HG03097 (cell line): ENCODE measurements at regions not wholly inside any gene's neighbourhood (a gene's known extent, or its start where the extent isn't known, plus 50 kb on each side); places are given as distances from the start of the nearest gene placed in this dataset.

ENCODE experiments used
- ATAC-seq: cut with Tn5 transposase; IDR thresholded peaks from one replicate; pipeline ENCODE4 v1.9.1; 2021; ENCODE audit not compliant: unreplicated experiment, low FRiP score

DNA sequence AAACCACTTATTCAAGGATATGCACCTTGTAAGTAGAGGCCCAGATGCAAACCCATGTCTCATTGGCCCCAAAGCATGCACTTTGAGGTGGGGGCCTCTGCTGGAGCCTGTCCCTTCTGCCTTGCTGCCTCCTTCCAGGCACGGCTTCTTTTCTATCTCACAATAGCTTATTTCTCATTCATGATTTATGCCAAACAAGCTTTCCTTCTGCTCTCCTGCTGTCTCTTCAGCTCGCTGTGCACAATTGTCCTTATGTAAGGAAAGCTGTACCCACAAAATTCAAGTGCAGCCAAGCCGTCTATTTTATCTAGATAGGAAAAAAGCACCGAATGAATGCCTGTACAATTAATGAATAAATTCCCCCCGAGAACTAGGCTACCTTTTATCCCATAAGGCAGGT, 124.8 kb upstream of the PACRGL start:
- no peak for ATAC-seq

DNA sequence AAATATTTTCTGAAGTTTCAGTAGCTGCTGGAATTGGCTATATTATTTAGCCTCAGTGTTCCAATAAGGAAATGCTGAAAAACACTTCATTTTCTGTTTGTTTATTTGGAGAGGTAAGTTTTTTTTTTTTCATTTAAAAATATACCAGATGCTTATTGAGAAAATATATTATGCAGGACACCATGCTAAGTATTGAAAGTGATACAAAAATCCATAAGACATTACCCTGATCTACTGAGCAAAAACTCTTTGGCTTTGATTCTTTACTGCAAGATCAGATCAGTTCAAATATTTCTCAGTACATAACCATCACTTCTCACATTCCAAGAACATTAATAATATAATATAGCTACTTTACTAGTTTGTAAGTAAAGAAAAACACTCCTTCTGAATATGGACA, 123.4 kb upstream of the PACRGL start:
- ATAC-seq = no peak

DNA sequence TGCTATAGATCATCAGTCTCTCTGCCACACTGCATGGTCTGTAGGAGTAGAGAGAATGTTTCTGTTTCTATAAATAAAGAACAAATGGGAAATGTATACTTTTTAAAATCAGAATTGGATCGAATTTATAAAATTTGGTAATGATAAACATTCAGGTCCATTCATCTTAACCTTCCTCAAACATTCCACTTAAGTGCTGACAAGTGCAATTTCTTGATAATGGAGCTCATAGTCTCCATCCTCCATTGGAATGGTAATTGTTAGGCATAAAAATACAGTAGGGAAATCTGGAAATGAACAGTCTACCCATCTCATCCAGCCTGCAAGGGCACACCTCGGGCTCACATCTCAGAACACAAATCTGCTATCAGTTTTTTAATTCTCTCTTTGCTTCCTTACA, 122.6 kb upstream of the PACRGL start:
- ATAC-seq = no peak

DNA sequence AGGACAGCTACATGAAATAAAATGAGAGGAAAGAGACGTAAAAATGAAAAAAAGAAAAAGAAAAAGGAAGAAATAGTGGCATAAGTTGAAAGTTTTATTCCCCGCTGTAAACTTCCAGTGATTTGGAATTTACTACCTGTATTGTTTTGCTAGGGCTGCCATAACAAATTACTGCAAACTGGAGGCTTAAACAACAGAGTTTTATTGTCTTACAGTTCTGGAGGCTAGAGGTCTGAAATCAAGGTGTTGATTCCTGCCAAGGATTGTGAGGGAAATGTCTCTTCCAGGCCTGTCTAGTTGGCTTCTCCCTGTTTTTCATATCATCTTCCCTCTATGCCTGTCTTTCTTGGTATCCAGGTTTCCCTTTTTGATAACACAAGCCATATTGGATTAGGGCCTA, 119.4 kb upstream of the PACRGL start:
- ATAC-seq = no peak

DNA sequence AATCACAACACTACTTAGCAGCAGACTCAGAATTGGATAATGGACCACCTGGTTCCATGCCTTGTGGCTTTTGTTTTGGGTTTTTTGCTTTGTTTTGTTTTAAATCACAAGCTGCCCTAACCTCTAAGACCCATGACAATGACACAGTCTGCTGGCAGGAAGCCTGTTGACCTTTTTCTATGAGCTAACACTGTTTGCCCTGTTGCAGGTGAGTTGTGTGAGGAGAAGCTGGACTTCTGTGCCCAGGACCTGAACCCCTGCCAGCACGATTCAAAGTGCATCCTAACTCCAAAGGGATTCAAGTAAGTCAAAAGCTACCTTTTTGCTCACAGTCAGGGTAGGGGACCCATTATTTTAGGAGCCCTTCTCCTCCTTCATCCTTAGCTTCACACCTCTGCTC, 110.8 kb upstream of the PACRGL start:
- no peak for ATAC-seq

DNA sequence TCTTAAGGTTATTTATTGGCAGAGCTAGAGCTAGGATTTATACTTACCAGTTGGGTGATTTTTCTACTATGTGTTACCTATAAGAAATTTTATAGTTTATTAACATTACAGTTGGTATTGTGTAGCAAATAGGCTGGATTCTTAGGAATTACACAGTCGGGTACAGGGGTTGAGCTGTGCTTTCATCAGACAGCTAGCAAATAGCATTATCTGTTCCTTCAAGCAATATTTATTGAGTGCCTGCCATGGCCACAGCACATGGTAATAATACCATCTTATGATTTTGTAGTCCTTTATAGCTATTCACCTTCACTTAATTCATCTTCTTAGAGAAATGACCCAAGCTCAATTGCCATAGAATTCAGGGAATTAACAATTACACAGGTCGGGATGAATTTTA, 109.4 kb upstream of the PACRGL start:
- no peak for ATAC-seq

DNA sequence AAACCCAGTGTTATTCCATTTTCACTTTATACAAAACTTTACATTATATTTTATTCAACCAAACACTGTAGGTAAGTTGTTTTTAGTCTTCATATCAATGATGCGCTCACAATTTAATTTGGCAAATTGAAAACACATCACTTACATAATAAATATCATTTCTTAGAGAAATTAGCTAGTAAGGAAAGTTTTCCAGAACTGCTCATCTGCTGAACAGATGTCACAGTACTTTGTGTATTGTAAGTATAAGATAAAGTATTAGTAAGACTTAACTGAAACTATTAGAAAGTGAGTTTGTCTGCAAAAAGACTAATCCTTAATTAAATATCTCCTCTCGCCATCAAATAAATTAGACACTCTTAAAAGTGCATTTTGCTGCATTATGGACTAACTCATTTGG, 108.7 kb upstream of the PACRGL start:
- ATAC-seq = no peak

DNA sequence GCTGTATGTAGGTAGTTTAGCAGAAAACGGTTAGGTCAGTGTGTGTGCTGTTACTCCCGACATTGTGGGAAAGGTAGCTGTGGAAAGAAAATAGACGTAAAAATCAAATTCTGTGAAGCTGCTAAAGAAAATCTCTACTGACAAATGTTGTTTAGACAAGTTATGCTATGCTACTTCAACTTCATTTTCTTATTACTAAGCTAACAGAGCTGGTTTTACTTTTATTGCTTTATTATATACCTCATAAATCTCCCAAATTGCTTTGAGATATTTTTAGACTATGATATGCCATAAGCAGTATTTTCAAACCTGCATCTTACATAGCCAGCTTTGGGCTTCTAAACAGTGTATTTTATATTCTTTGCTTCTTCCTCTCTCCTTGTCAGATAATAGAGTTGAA, 108.2 kb upstream of the PACRGL start:
- no peak for ATAC-seq

DNA sequence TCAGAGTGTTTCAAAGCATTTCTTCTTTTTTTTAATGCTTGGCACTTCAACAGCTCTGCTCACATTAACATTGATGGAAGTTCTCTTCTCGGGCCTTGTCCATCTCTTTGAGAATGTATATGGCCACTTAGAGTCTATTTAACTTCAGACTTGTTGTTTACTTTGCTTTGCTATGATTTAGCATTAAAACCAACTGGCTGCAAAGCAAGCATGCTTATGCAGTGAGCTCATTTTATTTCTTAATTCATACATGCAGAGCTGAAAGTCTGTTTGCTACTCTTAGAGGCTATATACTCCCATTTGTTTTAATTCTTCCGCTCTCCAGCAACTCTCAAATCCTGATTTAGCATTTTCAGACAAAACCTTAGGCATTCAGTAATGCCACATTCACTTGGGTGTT, 107.6 kb upstream of the PACRGL start:
- ATAC-seq = no peak

DNA sequence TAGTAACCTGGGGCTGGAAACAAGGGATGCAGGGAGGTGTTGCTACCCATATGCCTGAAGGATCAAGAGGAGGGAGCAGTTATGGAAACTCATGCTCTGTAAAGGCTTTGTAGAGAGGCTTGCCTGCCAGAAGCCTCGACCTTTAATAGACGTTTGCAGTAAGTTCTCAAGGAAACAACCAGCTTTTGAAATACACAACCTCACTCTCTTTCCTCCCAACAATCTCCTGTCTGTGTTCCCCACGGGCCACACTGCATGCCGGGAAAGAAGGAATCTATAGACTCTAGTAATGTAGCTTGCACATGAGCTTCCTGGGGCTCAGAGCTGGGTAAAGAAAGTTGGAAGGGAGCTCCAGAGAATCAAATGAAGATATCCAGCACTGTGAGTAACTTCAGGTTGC, 101.6 kb upstream of the PACRGL start:
- no peak for ATAC-seq

DNA sequence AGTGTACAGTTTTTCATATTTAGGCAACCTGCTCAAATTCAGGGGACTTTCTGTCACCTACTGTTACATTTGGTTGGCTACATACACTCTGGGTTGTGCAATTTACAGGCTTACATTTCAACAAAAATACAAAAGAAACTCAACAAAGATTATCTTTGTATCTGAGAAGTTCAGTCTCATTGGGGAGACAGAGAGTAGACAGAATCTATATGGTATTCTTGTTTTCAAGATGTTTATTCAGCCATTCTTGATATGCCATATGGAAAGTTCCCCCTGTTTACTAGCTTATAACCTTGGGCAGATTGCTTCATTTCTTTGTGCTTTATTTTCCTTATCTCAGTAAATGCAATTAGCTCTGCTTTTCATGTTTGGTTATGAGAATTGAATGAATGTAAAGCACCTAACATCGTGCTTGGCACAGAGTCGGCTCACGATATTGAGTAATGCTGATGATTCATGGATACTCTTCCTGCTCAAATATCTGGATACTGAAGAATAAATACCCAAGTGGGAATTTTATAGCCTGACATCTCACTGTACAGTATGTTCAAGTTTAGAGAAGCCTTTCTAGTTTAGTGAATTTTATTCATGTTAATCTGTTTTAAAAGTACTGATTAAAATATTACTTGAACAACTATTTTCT, 96.5 kb upstream of the PACRGL start:
- ATAC-seq = no peak

DNA sequence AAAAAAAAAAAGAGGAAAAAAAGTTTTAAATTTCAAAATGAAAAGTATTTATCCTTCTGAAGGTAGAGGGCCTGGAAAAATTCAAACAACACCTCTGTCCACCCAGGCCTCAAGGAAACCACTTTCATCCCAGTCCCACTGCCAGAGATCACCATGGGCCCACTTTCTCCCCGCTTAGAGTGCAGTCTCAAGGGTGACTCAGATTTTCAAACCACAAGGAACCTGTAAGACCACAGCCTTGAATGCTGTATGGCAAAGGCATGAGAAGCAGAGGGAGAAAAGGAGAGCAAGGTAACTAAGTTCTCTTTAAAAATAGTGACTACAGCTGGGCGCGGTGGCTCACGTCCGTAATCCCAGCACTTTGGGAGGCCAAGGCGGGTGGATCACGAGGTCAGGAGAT, 87.9 kb upstream of the PACRGL start:
- no peak for ATAC-seq

DNA sequence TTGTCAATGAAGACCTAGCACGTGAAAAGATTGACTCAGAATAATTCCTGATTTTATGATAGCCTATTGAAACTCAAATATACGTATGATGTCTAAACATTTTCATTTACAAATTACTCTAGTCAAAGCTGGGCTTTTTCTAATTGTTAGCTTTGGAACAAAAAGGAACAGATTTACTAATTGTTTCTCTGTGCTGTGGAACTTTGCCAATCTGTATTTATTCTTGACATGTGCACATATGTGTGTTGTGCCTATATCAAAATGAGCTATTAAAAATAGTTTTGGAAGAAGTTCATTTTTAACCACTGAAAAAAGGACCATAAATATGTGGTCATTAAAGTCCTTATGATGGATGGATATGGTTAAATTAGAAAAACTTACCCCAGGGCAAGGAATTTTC, 85.4 kb upstream of the PACRGL start:
- ATAC-seq = no peak

DNA sequence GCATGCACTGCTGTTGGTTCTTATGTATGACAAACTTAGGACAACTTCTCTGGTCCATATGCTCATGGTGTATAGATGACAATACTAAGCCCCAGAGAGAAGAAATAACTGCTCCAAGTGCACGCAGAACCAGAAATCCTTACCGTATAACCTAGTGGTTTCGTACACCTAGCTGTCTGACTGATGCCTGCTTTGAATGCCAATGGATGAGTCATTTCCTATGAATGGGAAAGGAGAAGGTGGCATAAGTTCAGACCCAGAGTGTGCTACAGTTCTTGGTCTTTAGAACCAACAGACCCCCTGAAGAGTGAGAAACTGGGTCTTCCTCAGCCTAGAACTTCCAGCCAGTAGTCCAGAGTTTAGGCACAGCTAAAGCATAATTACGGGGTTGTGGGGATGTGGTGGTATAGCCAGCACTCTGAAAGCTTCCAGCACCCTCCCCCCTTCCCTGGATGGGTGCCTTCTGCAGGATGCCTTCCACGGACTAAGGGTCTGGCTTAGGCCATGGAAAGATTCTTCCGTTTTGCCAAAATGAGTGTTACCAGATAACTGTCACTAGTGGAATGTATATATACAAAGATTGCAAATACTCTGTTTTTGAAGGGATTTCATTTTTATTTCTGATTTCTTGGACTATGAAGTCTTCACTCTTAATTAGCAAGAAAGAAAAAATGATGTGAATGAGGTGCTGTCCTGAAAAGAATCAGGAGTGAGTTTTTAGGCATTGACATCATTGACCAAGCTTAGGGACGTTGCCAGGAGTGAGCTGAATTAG, 84.6 kb upstream of the PACRGL start:
- ATAC-seq = no peak

DNA sequence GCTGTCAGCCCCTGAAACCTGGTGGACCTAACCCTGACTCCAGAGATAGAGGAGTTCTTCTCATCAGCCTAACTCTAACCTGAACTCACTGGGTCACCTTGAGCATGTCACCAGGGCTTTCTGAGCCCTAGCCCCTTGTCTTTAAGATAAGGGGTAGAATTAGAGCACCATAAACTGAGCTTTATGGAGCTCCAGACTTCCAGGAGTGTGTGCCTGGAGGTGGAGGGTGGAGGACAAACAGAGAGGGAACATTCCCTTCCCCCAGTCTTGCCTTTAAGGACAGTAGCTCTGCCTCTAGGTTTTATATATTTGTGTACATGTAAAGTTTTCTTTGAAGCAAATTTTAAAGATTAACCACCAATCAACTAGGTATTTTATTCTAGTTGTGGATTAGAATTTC, 83.9 kb upstream of the PACRGL start:
- no peak for ATAC-seq

DNA sequence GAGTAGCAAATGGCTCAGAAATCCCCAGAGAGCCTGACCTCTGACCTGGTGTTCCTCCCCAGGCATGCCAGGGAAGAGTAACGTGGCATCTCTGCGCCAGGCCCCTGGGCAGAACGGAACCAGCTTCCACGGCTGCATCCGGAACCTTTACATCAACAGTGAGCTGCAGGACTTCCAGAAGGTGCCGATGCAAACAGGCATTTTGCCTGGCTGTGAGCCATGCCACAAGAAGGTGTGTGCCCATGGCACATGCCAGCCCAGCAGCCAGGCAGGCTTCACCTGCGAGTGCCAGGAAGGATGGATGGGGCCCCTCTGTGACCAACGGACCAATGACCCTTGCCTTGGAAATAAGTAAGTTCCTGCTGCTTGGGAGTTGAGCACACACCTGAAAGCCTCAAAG, 83.4 kb upstream of the PACRGL start:
- no peak for ATAC-seq

DNA sequence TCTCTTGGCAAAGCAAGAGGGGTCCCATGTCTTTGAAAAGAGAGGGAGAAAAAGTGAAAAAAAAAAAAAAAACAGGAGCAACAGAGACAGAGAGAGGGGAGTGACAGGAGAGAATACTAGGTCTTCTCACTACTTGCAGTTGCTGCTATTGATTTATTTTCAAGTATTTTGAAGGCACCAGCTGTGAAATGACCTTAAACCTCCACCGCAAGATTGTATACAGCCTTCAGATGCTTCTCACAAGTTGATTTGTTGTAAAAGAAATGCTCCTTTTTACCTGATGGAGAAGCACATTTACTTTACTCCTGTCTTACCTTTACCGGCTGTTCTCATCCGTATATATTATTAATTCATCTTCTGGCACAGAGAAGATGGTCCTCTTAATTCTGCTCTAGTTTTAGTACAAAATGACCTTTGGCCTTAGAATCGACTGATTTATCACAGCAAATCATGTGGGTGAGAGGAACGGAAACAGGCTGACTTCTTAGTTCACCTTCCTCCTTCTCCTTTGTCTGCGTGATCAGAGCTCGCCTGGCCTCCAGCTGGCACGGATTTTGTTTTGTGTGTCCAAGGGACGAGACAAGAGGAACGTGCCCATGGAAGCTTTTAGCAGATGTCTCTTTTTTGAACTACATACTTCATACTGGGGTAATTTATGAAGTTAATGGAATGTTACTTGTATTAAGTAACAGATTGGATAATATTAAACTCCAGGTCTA, 82.4 kb upstream of the PACRGL start:
- ATAC-seq = no peak

DNA sequence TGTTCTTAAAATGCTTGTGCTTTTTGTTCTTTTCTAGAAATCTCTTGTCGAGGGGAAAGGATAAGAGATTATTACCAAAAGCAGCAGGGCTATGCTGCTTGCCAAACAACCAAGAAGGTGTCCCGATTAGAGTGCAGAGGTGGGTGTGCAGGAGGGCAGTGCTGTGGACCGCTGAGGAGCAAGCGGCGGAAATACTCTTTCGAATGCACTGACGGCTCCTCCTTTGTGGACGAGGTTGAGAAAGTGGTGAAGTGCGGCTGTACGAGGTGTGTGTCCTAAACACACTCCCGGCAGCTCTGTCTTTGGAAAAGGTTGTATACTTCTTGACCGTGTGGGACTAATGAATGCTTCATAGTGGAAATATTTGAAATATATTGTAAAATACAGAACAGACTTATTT, 81.5 kb upstream of the PACRGL start:
- ATAC-seq = no peak

DNA sequence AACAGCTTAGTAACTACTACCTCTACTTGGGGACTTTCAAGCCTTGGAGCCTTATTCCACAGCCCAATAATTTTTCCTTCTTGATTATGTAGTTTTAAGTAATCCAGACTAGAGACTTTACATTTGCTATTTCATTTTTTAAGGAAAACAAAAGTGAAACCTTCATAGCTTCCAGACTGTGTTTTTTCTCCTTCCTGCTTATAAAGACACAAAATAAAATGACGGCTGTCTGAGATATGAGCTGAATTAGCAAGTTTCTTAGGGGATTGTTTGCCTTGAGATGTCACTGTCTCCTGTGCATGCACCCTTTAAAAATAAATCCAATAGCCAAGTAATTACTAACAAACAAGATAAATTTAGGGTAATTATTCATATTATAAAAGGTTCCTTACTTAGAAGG, 78.8 kb upstream of the PACRGL start:
- ATAC-seq = no peak

DNA sequence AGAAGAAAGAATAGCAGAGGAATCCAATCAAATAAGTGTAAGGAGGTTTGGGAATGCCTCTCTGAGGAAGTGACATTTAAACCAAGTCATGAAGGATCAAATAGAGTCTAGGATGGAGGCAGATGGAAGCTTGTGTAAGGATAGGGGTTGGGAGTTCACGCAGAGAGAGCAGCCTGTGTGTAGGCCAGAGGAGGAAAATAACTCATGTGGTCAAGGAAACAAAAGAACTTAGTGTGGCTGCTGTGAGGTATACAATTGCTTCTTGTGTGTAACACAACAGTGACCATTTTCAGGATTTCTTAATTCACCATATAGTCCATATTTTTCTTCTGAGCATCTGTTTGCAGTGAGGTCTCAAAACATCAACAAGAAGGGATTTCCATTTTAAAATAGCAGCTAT, 77.6 kb upstream of the PACRGL start:
- ATAC-seq = no peak

DNA sequence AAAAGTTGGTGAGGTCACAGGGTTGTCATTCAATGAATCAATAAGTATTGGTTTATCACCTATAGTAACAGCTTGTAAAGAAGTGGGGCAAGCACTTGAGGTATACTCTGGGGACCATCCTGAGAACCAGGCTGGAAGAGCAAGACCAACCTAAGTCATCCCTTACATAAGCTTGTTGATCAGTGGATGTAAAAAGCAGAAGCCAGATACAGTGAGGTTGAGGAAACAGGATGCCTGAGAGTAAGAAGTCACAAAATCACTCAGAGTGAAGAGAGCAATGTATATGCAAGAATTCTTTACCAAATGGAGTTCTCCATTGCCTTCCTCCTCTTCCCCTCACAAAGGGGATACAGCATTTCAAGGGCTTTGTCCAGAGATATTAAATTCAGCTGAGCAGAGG, 76.3 kb upstream of the PACRGL start:
- no peak for ATAC-seq

DNA sequence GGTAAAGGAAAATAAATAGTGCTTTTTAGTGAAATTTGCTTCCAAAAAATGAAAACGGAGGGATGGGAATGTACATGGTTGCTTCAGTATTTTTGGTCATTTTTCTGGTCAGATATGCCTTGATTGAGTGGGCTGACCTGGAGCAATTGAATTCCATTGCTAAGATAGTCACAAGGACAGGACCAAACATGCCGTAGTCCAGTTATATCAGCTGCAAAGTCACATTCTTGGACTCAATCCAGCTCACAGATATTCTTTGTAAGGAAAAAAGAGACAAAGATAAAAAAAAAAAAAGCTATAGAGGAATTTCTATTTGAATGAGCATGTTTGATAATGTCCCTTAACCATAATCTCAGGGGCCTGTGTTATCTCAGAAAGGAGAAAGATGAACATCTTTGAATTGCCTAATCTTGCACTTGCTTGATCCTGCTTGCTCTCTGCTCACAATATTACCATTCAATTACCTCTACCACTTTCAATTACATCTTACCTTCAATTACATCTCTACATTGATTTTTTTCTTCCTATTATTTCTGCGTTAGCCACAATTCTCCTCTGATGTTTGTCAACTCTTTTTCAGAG, 75.4 kb upstream of the PACRGL start:
- ATAC-seq = no peak
